ENCODE measurements at regions not wholly inside any gene's neighbourhood (a gene's known extent, or its start where the extent isn't known, plus 50 kb on each side); places are given as distances from the start of the nearest gene placed in this dataset.
A peak's percentile ranks its signal among the peaks of the same experiment; 100 is the strongest.

DNA sequence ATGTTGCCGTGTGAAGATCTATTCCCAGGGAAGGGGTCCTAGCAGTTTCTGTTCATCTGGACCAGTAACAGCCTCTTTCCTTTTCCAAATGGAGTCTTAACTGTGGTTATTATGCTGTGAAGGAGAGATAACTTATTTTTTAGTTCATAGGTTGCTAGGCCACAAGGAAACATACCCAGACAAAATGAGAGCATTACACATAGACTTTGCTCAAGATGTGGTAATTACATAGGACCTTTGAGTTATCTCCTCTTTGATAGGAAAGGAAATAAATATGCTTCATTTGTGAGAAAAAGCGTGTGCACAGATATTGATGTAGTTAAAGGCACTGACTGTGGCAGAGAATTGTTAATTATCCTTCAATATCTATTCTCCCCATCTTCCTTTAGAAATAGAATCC is 52.5 kb upstream of the SNX2 start:
- Histone ChIP-seq H3K27me3 (ENCODE audit: control insufficient read depth, insufficient read depth, low read length) (no peaks in the 10 kb centered on the region), H3K9ac (ENCODE audit: insufficient read depth, low read length) (no peak overlapping the region), H2AFZ (ENCODE audit: low read length) (no peak overlapping the region), H3K4me3 (replicated peaks in 1 of 4; ENCODE audit: control extremely low read depth in 1 of 4, insufficient read depth in 1 of 4, low read depth in 3 of 4, low read length in 4 of 4) (no peak overlapping the region), H3K79me2 (ENCODE audit: control insufficient read depth, insufficient read depth, low read length) (no peaks in the 10 kb centered on the region), H3K4me1 (ENCODE audit: control insufficient read depth, extremely low read depth, insufficient read depth, low read length) (peaks cover 2% of the 10 kb centered on the region), H3K36me3 (ENCODE audit: control insufficient read depth, insufficient read depth, low read length) (no peaks in the 10 kb centered on the region), H3K9me3 (ENCODE audit: control insufficient read depth, insufficient read depth, low read depth, low read length) (no peaks in the 10 kb centered on the region), H3K27ac (ENCODE audit: insufficient read depth, low read length) (no peak overlapping the region), H4K20me1 (ENCODE audit: control insufficient read depth, extremely low read depth, insufficient read depth, low read length) (no peaks in the 10 kb centered on the region), H3K4me2 (ENCODE audit: extremely low read depth, insufficient read depth, low read length) (no peak overlapping the region)
- no peak for DNase-seq (ENCODE audit: low read depth in 2 of 2)
- TF ChIP-seq EZH2 (IDR thresholded peaks at IDR 0.05; ENCODE audit: low read length, missing control alignments) (no peak), CTCF (conservative IDR thresholded peaks at IDR 0.05 in 1 of 2, IDR thresholded peaks at IDR 0.05 in 1 of 2; ENCODE audit: low read depth in 1 of 2, low read length in 2 of 2) (no peak)

- Histone ChIP-seq H3K4me3 (replicated peaks in 1 of 4; ENCODE audit: control extremely low read depth in 1 of 4, insufficient read depth in 1 of 4, low read depth in 3 of 4, low read length in 4 of 4) (no peak overlapping the region), H3K4me1 (ENCODE audit: control insufficient read depth, extremely low read depth, insufficient read depth, low read length) (peaks cover 2% of the 10 kb centered on the region), H3K9ac (ENCODE audit: insufficient read depth, low read length) (no peak overlapping the region), H3K9me3 (ENCODE audit: control insufficient read depth, insufficient read depth, low read depth, low read length) (no peaks in the 10 kb centered on the region), H3K36me3 (ENCODE audit: control insufficient read depth, insufficient read depth, low read length) (no peaks in the 10 kb centered on the region), H3K79me2 (ENCODE audit: control insufficient read depth, insufficient read depth, low read length) (no peaks in the 10 kb centered on the region), H4K20me1 (ENCODE audit: control insufficient read depth, extremely low read depth, insufficient read depth, low read length) (no peaks in the 10 kb centered on the region), H3K4me2 (ENCODE audit: extremely low read depth, insufficient read depth, low read length) (peak overlapping the region; percentile 32), H3K27me3 (ENCODE audit: control insufficient read depth, insufficient read depth, low read length) (no peaks in the 10 kb centered on the region), H2AFZ (ENCODE audit: low read length) (no peak overlapping the region), H3K27ac (ENCODE audit: insufficient read depth, low read length) (no peak overlapping the region)
- TF ChIP-seq CTCF (conservative IDR thresholded peaks at IDR 0.05 in 1 of 2, IDR thresholded peaks at IDR 0.05 in 1 of 2; ENCODE audit: low read depth in 1 of 2, low read length in 2 of 2) (no peak), EZH2 (IDR thresholded peaks at IDR 0.05; ENCODE audit: low read length, missing control alignments) (no peak)
- DNase-seq (ENCODE audit: low read depth in 2 of 2): peak; percentile 67 to 85
Measured at GRCh38 chr5:122723606-122724352, 51.1 kb upstream of the SNX2 start.
